Neural progenitor cell (in vitro differentiated cells): ENCODE measurements at regions not wholly inside any gene's neighbourhood (a gene's known extent, or its start where the extent isn't known, plus 50 kb on each side); places are given as distances from the start of the nearest gene placed in this dataset.

Source experiments
- DNase-seq: peaks from one replicate; pipeline ENCODE4 v3.0.0-alpha.2; 2016; ENCODE audit warnings: low spot score
- H2AFZ ChIP-seq: fragments of 200-600 bp; sonication (generic); replicated peaks from 2 replicates; pipeline ENCODE4 v1.6.1; 2016; ENCODE audit warnings: antibody characterized with exemption
- H3F3A ChIP-seq: fragments of 200-600 bp; sonication (generic); 2 replicates; pipeline ENCODE4 v1.6.1; 2016; ENCODE audit warnings: antibody characterized with exemption, low read depth
- H3K27ac ChIP-seq: fragments of 200-600 bp; sonication (generic); 2 replicates; pipeline ENCODE4 v1.5.1; 2016; ENCODE audit warnings: mild to moderate bottlenecking
- H3K27me3 ChIP-seq: fragments of 200-600 bp; sonication (generic); 2 replicates; pipeline ENCODE4 v1.6.1; 2016; ENCODE audit warnings: mild to moderate bottlenecking, moderate library complexity
- H3K36me3 ChIP-seq: fragments of 200-600 bp; sonication (generic); 2 replicates; pipeline ENCODE4 v1.5.1; 2016
- H3K4me1 ChIP-seq: fragments of 200-600 bp; sonication (generic); 2 replicates; pipeline ENCODE4 v1.6.1; 2016; ENCODE audit warnings: mixed run types
- H3K4me2 ChIP-seq: fragments of 200-600 bp; sonication (generic); 2 replicates; pipeline ENCODE4 v1.6.1; 2016
- H3K4me3 ChIP-seq: fragments of 200-600 bp; sonication (generic); 2 replicates; pipeline ENCODE4 v1.5.1; 2016
- H3K79me2 ChIP-seq: fragments of 200-600 bp; sonication (generic); 2 replicates; pipeline ENCODE4 v1.6.1; 2016; ENCODE audit warnings: low read depth
- H3K9ac ChIP-seq: fragments of 200-600 bp; sonication (generic); 2 replicates; pipeline ENCODE4 v1.6.1; 2016
- H3K9me3 ChIP-seq: fragments of 200-600 bp; sonication (generic); 2 replicates; pipeline ENCODE4 v1.5.1; 2016; ENCODE audit warnings: low read depth
- H4K20me1 ChIP-seq: fragments of 200-600 bp; sonication (generic); 2 replicates; pipeline ENCODE4 v1.6.1; 2016; ENCODE audit warnings: low read depth
- H3K27ac Mint-ChIP-seq: 3 replicates; pipeline ENCODE4 v1.8.0; 2021; ENCODE audit warnings: mixed read lengths
- H3K27me3 Mint-ChIP-seq: 2 replicates; pipeline ENCODE4 v1.8.0; 2022; ENCODE audit warnings: low read depth, mild to moderate bottlenecking, inconsistent platforms, moderate library complexity, mixed read lengths; ENCODE audit not compliant: insufficient read depth
- H3K36me3 Mint-ChIP-seq: 3 replicates; pipeline ENCODE4 v1.8.0; 2021; ENCODE audit warnings: mixed read lengths
- H3K4me1 Mint-ChIP-seq: 3 replicates; pipeline ENCODE4 v1.8.0; 2021; ENCODE audit warnings: mixed read lengths
- H3K4me3 Mint-ChIP-seq: 3 replicates; pipeline ENCODE4 v1.8.0; 2021; ENCODE audit warnings: mild to moderate bottlenecking, moderate library complexity, mixed read lengths
- H3K9me3 Mint-ChIP-seq: 3 replicates; pipeline ENCODE4 v1.8.0; 2020; ENCODE audit warnings: mixed read lengths
- CTCF ChIP-seq: fragments of 200-600 bp; sonication (generic); IDR thresholded peaks from 2 replicates; pipeline ENCODE4 v1.5.1; 2017; ENCODE audit warnings: antibody characterized with exemption, mild to moderate bottlenecking
- EZH2 ChIP-seq: fragments of 200-600 bp; sonication (generic); IDR thresholded peaks from 2 replicates; pipeline ENCODE4 v1.6.1; 2017; ENCODE audit warnings: antibody characterized with exemption, mild to moderate bottlenecking, moderate library complexity
- EZH2phosphoT487 ChIP-seq: fragments of 200-600 bp; sonication (generic); IDR thresholded peaks from 2 replicates; pipeline ENCODE4 v1.6.1; 2017; ENCODE audit warnings: antibody characterized with exemption

- no peak overlapping the region for H3K4me3 Mint-ChIP-seq
- peak overlapping the region; percentile 51 for H2AFZ ChIP-seq
These were observed 159.6 kb upstream of the ANK2 start for GRCh38 chr4:112889619-112890527.

GRCh38 chr4:112894480-112894879, 155.0 kb upstream of the ANK2 start:
- Histone ChIP-seq H3K9ac (no peak overlapping the region), H3K79me2 (peaks cover 46% of the 10 kb centered on the region), H3K36me3 (no peaks in the 10 kb centered on the region), H3K4me3 (no peak overlapping the region), H3F3A (peaks cover 76% of the 10 kb centered on the region), H3K4me1 (peaks cover 56% of the 10 kb centered on the region), H3K27me3 (no peaks in the 10 kb centered on the region), H4K20me1 (no peaks in the 10 kb centered on the region), H3K4me2 (no peak overlapping the region), H2AFZ (no peak overlapping the region), H3K27ac (peak overlapping the region; percentile 93), H3K9me3 (no peaks in the 10 kb centered on the region)
- Mint-ChIP-seq H3K27me3 (peaks cover 4% of the 10 kb centered on the region), H3K27ac (no peak overlapping the region), H3K36me3 (peaks cover 6% of the 10 kb centered on the region), H3K4me1 (peaks cover 39% of the 10 kb centered on the region), H3K4me3 (no peak overlapping the region), H3K9me3 (peaks cover 21% of the 10 kb centered on the region)
- DNase-seq, result no peak
- TF ChIP-seq CTCF (no peak), EZH2 (no peak), EZH2phosphoT487 (no peak)

More at GRCh38 chr4:112889619-112890527, 159.6 kb upstream of the ANK2 start:
- H3K4me3 ChIP-seq, result no peak overlapping the region
- H3K27me3 Mint-ChIP-seq, result peaks cover 2% of the 10 kb centered on the region
- peaks cover 11% of the 10 kb centered on the region for H3K36me3 Mint-ChIP-seq
- peak overlapping the region; percentile 78 for H3K27ac ChIP-seq
- peaks cover 71% of the 10 kb centered on the region for H3K79me2 ChIP-seq
- no peaks in the 10 kb centered on the region for H4K20me1 ChIP-seq
- peak overlapping the region; percentile 17 for H3K4me2 ChIP-seq
- peaks cover 39% of the 10 kb centered on the region for H3K4me1 ChIP-seq
- no peak for DNase-seq
- peak overlapping the region; percentile 93 for H3K27ac Mint-ChIP-seq
- no peaks in the 10 kb centered on the region for H3K36me3 ChIP-seq
- TF ChIP-seq EZH2 (no peak), CTCF (no peak), EZH2phosphoT487 (no peak)
- no peaks in the 10 kb centered on the region for H3K9me3 ChIP-seq
- no peak overlapping the region for H3K9ac ChIP-seq
- peaks cover 19% of the 10 kb centered on the region for H3K9me3 Mint-ChIP-seq
- peaks cover 16% of the 10 kb centered on the region for H3K4me1 Mint-ChIP-seq
- no peaks in the 10 kb centered on the region for H3K27me3 ChIP-seq
- peaks cover 52% of the 10 kb centered on the region for H3F3A ChIP-seq

- H3K9me3 ChIP-seq, result no peaks in the 10 kb centered on the region
- peaks cover 56% of the 10 kb centered on the region for H3K4me1 ChIP-seq
- peak overlapping the region; percentile 93 for H3K27ac ChIP-seq
- H2AFZ ChIP-seq, result no peak overlapping the region
- H3K27me3 ChIP-seq, result no peaks in the 10 kb centered on the region
- H3K4me2 ChIP-seq, result peak overlapping the region; percentile 62
- Mint-ChIP-seq H3K4me1 (peaks cover 37% of the 10 kb centered on the region), H3K27me3 (peaks cover 4% of the 10 kb centered on the region), H3K9me3 (peaks cover 21% of the 10 kb centered on the region), H3K36me3 (peaks cover 6% of the 10 kb centered on the region), H3K27ac (no peak overlapping the region), H3K4me3 (no peak overlapping the region)
- H3K9ac ChIP-seq, result no peak overlapping the region
- TF ChIP-seq CTCF (no peak), EZH2 (no peak), EZH2phosphoT487 (no peak)
- H3K36me3 ChIP-seq, result no peaks in the 10 kb centered on the region
- no peak overlapping the region for H3K4me3 ChIP-seq
- peaks cover 46% of the 10 kb centered on the region for H3K79me2 ChIP-seq
- no peaks in the 10 kb centered on the region for H4K20me1 ChIP-seq
- no peak for DNase-seq
- H3F3A ChIP-seq, result peaks cover 76% of the 10 kb centered on the region
These were observed 154.5 kb upstream of the ANK2 start for GRCh38 chr4:112894951-112895350.
